Activated naive CD4-positive, alpha-beta T cell treated with anti-CD3 and anti-CD28 coated beads for 36 hours (primary cell): ENCODE measurements at regions not wholly inside any gene's neighbourhood (a gene's known extent, or its start where the extent isn't known, plus 50 kb on each side); places are given as distances from the start of the nearest gene placed in this dataset.
"Not testable (repeated sequence)": the region's sequence is repeated elsewhere in the genome, so short reads cannot be mapped to it uniquely, and the experiment has no call there.

Experiments used
- CTCF ChIA-PET: fragments of 350-600 bp; sonication (Branson Sonifier 250); formaldehyde crosslinking; loops from one replicate; lab custom pipeline; 2021; ENCODE audit warnings: antibody characterized with exemption; lab: Charles Lee
- DNase-seq: peaks from one replicate; pipeline ENCODE4 v3.0.0-alpha.2; 2020
- H3K27ac Mint-ChIP-seq: one replicate; pipeline ENCODE4 v1.8.0; 2021; ENCODE audit warnings: mild to moderate bottlenecking, mixed read lengths
- H3K27me3 Mint-ChIP-seq: one replicate; pipeline ENCODE4 v1.8.0; 2021; ENCODE audit warnings: low read depth, mixed read lengths
- H3K36me3 Mint-ChIP-seq: one replicate; pipeline ENCODE4 v1.8.0; 2021; ENCODE audit warnings: low read depth, mixed read lengths
- H3K4me1 Mint-ChIP-seq: one replicate; pipeline ENCODE4 v1.8.0; 2021; ENCODE audit warnings: low read depth, mixed read lengths
- H3K4me3 Mint-ChIP-seq: one replicate; pipeline ENCODE4 v1.8.0; 2021; ENCODE audit warnings: mild to moderate bottlenecking, moderate library complexity, mixed read lengths
- H3K9me3 Mint-ChIP-seq: one replicate; pipeline ENCODE4 v1.8.0; 2021; ENCODE audit warnings: mixed read lengths
- intact Hi-C: fragments of 100-400 bp; cut with micrococcal nuclease; formaldehyde crosslinking; loops from one replicate; pipeline ENCODE4 v1.15.1; 2023

DNA sequence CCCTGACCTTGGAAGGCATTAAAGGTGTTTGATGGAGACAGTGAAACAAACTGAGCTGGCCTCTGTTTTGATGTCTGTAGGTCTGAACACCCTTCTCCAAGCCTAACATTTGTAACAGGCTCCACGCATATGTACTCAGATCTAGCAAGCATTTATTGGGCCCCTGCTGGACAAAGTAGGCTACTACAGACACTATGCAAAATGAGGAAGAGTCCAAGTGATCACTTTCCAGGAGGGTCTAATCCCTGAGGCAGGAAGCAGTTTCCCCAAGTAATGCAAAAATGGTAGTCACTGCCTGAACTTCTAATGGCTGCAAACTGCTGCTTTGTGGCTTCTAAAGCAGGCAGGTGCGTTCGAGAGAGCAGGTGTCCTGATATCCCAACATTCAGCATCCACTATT is 405.8 kb downstream of the MED13L start:
- H3K27ac Mint-ChIP-seq = no peak overlapping the region
- H3K9me3 Mint-ChIP-seq = no peaks in the 10 kb centered on the region
- DNase-seq = no peak
- no peak overlapping the region for H3K4me3 Mint-ChIP-seq
- no peaks in the 10 kb centered on the region for H3K36me3 Mint-ChIP-seq
- CTCF ChIA-PET = interaction anchor here (0.7 kb wide), 2 partner anchors 124 to 1704 kb away, joined by 3 to 4 read pairs; no protein-coding TSS in a partner anchor
- H3K27me3 Mint-ChIP-seq = peaks cover 35% of the 10 kb centered on the region
- no peaks in the 10 kb centered on the region for H3K4me1 Mint-ChIP-seq
- intact Hi-C loops = no loop called here

- H3K4me3 Mint-ChIP-seq = no peak overlapping the region
- intact Hi-C loops = no loop called here
- no peaks in the 10 kb centered on the region for H3K36me3 Mint-ChIP-seq
- H3K4me1 Mint-ChIP-seq = no peaks in the 10 kb centered on the region
- peaks cover 35% of the 10 kb centered on the region for H3K27me3 Mint-ChIP-seq
- CTCF ChIA-PET = interaction anchor here (0.6 kb wide), 1 partner anchor 42 kb away, joined by 3 read pairs; no protein-coding TSS in a partner anchor
- no peak overlapping the region for H3K27ac Mint-ChIP-seq
- H3K9me3 Mint-ChIP-seq = no peaks in the 10 kb centered on the region
- no peak for DNase-seq
Measured at GRCh38 chr12:115870510-115870909, 407.0 kb downstream of the MED13L start.

DNA sequence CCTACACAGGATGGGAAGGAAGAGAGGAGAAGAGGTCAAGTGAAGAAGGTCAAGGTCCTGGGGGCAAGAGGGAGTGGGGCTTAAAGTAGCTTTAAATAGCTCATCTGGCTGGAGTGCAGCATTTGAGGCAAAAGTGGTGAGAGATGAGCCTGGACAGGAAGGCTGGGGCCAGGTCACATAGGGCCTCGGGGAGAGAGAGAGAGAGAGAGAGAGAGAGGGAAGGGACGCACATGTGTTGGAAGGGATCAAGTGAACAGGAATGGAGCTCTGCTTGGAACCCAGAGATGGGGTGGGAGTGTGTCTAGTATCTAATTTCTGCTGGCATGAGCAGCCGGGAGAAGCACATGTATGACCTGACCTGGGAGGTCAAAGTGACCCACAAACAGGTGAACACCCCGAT is 407.5 kb downstream of the MED13L start:
- Mint-ChIP-seq H3K27me3 (peaks cover 35% of the 10 kb centered on the region), H3K9me3 (no peaks in the 10 kb centered on the region), H3K4me3 (no peak overlapping the region), H3K27ac (no peak overlapping the region), H3K36me3 (no peaks in the 10 kb centered on the region), H3K4me1 (no peaks in the 10 kb centered on the region)
- intact Hi-C loops = no loop called here
- CTCF ChIA-PET = interaction anchor here (0.6 kb wide), 1 partner anchor 42 kb away, joined by 3 read pairs; no protein-coding TSS in a partner anchor
- no peak for DNase-seq

- Mint-ChIP-seq H3K27me3 (peaks cover 34% of the 10 kb centered on the region), H3K9me3 (no peaks in the 10 kb centered on the region), H3K4me3 (no peak overlapping the region), H3K27ac (no peak overlapping the region), H3K36me3 (no peaks in the 10 kb centered on the region), H3K4me1 (no peaks in the 10 kb centered on the region)
- intact Hi-C loops = no loop called here
- no peak for DNase-seq
- CTCF ChIA-PET = no interaction called here
Measured at GRCh38 chr12:115869604-115870003, 407.9 kb downstream of the MED13L start.

DNA sequence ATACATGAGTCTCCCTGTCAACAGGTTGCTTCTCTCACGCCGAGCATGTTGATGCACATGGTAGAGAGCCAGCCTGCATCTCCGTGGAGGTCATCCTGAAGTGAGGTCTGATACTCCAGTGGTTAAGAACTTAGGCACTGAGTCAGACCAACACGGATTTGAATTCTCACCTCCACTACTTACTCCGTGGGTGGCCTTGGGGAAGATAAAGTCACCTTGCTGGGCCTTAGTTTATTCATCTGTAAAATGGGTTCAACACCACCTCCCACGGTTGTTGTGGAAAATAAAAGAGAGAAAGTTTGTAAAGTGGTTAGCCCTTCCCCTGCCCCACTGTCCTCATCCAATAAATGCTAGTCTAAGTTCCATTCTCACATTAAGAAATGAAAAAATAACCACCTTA is 408.9 kb downstream of the MED13L start:
- H3K36me3 Mint-ChIP-seq = no peaks in the 10 kb centered on the region
- no peaks in the 10 kb centered on the region for H3K9me3 Mint-ChIP-seq
- H3K4me3 Mint-ChIP-seq = no peak overlapping the region
- no peak for DNase-seq
- H3K4me1 Mint-ChIP-seq = no peaks in the 10 kb centered on the region
- CTCF ChIA-PET = no interaction called here
- peaks cover 29% of the 10 kb centered on the region for H3K27me3 Mint-ChIP-seq
- intact Hi-C loops = no loop called here
- no peak overlapping the region for H3K27ac Mint-ChIP-seq

DNA sequence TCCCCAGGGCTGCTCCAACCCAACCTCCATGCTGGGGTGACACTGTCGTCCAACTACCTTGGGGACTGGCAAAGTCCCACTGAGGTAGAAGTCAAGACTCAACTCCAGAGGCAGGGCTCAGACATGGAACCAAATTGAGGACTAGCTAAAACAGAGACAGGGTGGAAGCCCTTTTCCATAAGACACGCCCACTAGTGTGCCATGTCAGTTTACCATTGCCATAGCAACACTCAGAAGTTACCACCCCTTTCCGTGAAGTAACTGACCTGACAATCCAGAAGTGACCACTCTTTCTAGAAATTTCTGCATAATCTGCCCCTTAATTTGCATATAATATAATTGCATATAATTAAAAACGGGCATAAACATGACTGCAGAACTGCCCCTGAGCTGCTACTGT is 409.6 kb downstream of the MED13L start:
- CTCF ChIA-PET = no interaction called here
- Mint-ChIP-seq H3K27me3 (peaks cover 29% of the 10 kb centered on the region), H3K27ac (no peak overlapping the region), H3K4me3 (no peak overlapping the region), H3K4me1 (no peaks in the 10 kb centered on the region), H3K36me3 (no peaks in the 10 kb centered on the region), H3K9me3 (no peaks in the 10 kb centered on the region)
- DNase-seq = no peak
- intact Hi-C loops = no loop called here

DNA sequence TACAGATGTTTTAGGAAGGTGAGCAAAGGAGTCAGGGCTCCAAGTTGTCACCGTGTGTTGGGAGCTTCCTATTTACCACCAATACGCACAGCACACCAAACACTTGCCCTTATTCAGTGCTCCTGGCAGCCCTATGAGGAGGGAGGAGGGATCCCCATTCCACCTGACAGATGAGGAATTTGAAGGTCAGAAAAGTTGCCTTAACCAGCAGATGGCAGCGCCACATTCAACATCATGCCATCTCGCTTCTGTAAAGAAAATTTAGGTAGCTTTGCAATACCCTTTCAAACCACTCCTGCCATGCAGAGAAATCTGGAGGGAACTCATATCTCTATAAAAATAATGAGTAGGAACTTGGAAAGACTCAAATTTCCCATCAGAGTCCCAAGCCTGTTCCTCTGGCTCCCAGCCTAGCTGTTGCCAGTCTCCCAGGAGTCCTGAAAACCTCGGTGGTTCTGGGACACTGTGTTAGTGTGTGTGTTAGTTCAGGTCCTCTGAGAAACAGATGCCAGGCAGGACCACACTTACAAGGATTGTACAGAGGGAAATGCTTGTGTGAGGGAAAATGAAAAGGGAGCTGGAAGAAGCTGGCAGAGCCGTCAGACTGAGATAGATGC is 410.5 kb downstream of the MED13L start:
- DNase-seq = peak; percentile 5
- no peaks in the 10 kb centered on the region for H3K4me1 Mint-ChIP-seq
- H3K4me3 Mint-ChIP-seq = no peak overlapping the region
- no peak overlapping the region for H3K27ac Mint-ChIP-seq
- CTCF ChIA-PET = interaction anchor here (0.7 kb wide), 1 partner anchor 51 kb away, joined by 3 read pairs; no protein-coding TSS in a partner anchor
- intact Hi-C loops = no loop called here
- H3K9me3 Mint-ChIP-seq = no peaks in the 10 kb centered on the region
- H3K27me3 Mint-ChIP-seq = peaks cover 27% of the 10 kb centered on the region
- H3K36me3 Mint-ChIP-seq = no peaks in the 10 kb centered on the region

DNA sequence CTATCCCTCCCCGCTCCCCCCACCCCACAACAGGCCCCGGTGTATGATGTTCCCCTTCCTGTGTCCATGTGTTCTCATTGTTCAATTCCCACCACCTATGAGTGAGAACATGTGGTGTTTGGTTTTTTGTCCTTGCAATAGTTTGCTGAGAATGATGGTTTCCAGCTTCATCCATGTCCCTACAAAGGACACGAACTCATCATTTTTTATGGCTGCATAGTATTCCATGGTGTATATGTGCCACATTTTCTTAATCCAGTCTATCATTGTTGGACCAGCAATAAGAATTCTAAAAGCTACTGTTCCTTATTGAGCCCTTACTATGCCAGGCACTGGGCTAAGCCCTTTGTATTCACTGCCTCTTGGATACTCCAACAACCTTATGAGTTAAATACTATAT is 411.2 kb downstream of the MED13L start:
- CTCF ChIA-PET = interaction anchor here (0.7 kb wide), 1 partner anchor 52 kb away, joined by 3 read pairs; no protein-coding TSS in a partner anchor
- H3K4me3 Mint-ChIP-seq = not testable (repeated sequence)

DNA sequence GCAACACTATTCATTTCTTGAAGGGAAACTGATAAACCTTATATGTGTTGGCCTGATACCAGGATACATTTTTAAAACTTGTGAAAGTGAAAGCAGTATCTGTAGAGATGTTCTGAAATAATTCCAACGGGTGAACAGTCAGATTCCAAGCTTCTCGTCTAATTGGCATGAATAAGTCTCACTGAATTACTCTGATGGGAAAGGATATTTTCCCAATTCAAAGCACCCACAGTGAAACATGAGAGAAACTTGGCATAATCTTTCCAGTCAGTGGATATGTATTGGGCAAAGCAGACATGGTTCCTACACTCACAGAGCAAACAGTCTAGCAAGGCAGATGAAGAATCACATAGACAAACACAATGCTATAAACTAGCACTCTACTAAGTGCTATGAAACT is 413.1 kb downstream of the MED13L start:
- CTCF ChIA-PET = no interaction called here
- no peak overlapping the region for H3K27ac Mint-ChIP-seq
- H3K36me3 Mint-ChIP-seq = no peaks in the 10 kb centered on the region
- peaks cover 18% of the 10 kb centered on the region for H3K27me3 Mint-ChIP-seq
- intact Hi-C loops = no loop called here
- H3K4me1 Mint-ChIP-seq = no peaks in the 10 kb centered on the region
- DNase-seq = no peak
- no peak overlapping the region for H3K4me3 Mint-ChIP-seq
- no peaks in the 10 kb centered on the region for H3K9me3 Mint-ChIP-seq

More for the DNA sequence above, 411.2 kb downstream of the MED13L start:
- H3K27me3 Mint-ChIP-seq = peaks cover 24% of the 10 kb centered on the region
- intact Hi-C loops, DNase-seq, H3K27ac Mint-ChIP-seq, H3K36me3 Mint-ChIP-seq, H3K4me1 Mint-ChIP-seq, H3K9me3 Mint-ChIP-seq: not testable (repeated sequence)

GRCh38 chr12:115860619-115861018 is 416.9 kb downstream of the MED13L start:
- intact Hi-C loops = no loop called here
- no peaks in the 10 kb centered on the region for H3K36me3 Mint-ChIP-seq
- DNase-seq = no peak
- CTCF ChIA-PET = no interaction called here
- no peaks in the 10 kb centered on the region for H3K4me1 Mint-ChIP-seq
- peaks cover 19% of the 10 kb centered on the region for H3K27me3 Mint-ChIP-seq
- H3K9me3 Mint-ChIP-seq = no peaks in the 10 kb centered on the region
- no peak overlapping the region for H3K27ac Mint-ChIP-seq
- H3K4me3 Mint-ChIP-seq = no peak overlapping the region

DNA sequence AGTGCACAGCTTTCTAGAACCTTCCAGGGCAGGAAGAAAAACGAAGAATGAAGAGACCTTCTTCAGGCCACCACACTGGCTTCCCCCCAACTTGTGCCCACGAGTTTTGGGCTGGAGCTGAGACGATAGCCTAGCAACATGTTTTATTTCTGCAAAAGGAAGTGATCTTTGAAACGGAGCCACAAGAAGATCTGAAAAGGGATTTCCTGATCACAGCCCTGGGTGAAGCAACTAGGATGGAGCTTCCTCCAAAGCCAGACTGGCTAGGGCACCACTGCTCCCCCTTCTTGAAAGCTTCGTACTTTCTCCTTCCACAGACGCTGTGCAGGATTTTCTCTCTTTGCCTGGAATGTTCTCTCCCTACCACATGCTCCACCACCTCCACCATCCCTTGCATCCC is 418.3 kb downstream of the MED13L start:
- CTCF ChIA-PET = no interaction called here
- H3K27me3 Mint-ChIP-seq = peaks cover 19% of the 10 kb centered on the region
- no peaks in the 10 kb centered on the region for H3K9me3 Mint-ChIP-seq
- no peaks in the 10 kb centered on the region for H3K4me1 Mint-ChIP-seq
- H3K36me3 Mint-ChIP-seq = no peaks in the 10 kb centered on the region
- H3K4me3 Mint-ChIP-seq = no peak overlapping the region
- DNase-seq = no peak
- intact Hi-C loops = no loop called here
- H3K27ac Mint-ChIP-seq = no peak overlapping the region

GRCh38 chr12:115857923-115858322 is 419.6 kb downstream of the MED13L start:
- Mint-ChIP-seq H3K9me3 (no peaks in the 10 kb centered on the region), H3K4me1 (no peaks in the 10 kb centered on the region), H3K36me3 (no peaks in the 10 kb centered on the region), H3K27me3 (peaks cover 19% of the 10 kb centered on the region), H3K27ac (no peak overlapping the region), H3K4me3 (no peak overlapping the region)
- CTCF ChIA-PET = no interaction called here
- intact Hi-C loops = no loop called here
- no peak for DNase-seq

GRCh38 chr12:115857160-115857920 is 420.2 kb downstream of the MED13L start:
- intact Hi-C loops = no loop called here
- no peak overlapping the region for H3K27ac Mint-ChIP-seq
- H3K36me3 Mint-ChIP-seq = no peaks in the 10 kb centered on the region
- no peak overlapping the region for H3K4me3 Mint-ChIP-seq
- no peaks in the 10 kb centered on the region for H3K9me3 Mint-ChIP-seq
- H3K27me3 Mint-ChIP-seq = peaks cover 19% of the 10 kb centered on the region
- no peak for DNase-seq
- H3K4me1 Mint-ChIP-seq = no peaks in the 10 kb centered on the region
- CTCF ChIA-PET = interaction anchor here (0.6 kb wide), 1 partner anchor 567 kb away, joined by 3 read pairs; no protein-coding TSS in a partner anchor
